T-helper 2 cell treated with Interferon-gamma antibody and Interleukin-4, amounts not matched to agents 5 μg/mL and 100 μg/mL, for 36 hours (primary cell): ENCODE measurements at regions not wholly inside any gene's neighbourhood (a gene's known extent, or its start where the extent isn't known, plus 50 kb on each side); places are given as distances from the start of the nearest gene placed in this dataset.

Experiments
- DNase-seq: peaks from one replicate; pipeline ENCODE4 v3.0.0; 2021; ENCODE audit warnings: low spot score
- H3K27ac Mint-ChIP-seq: one replicate; pipeline ENCODE4 v1.8.0; 2021; ENCODE audit warnings: mild to moderate bottlenecking, mixed read lengths
- H3K27me3 Mint-ChIP-seq: one replicate; pipeline ENCODE4 v1.8.0; 2021; ENCODE audit warnings: low read depth, mixed read lengths
- H3K36me3 Mint-ChIP-seq: one replicate; pipeline ENCODE4 v1.8.0; 2021; ENCODE audit warnings: low read depth, mixed read lengths
- H3K4me1 Mint-ChIP-seq: one replicate; pipeline ENCODE4 v1.8.0; 2021; ENCODE audit warnings: low read depth, mixed read lengths
- H3K4me3 Mint-ChIP-seq: one replicate; pipeline ENCODE4 v1.8.0; 2022; ENCODE audit warnings: mild to moderate bottlenecking, moderate library complexity, mixed read lengths
- H3K9me3 Mint-ChIP-seq: one replicate; pipeline ENCODE4 v1.8.0; 2021; ENCODE audit warnings: mixed read lengths

DNA sequence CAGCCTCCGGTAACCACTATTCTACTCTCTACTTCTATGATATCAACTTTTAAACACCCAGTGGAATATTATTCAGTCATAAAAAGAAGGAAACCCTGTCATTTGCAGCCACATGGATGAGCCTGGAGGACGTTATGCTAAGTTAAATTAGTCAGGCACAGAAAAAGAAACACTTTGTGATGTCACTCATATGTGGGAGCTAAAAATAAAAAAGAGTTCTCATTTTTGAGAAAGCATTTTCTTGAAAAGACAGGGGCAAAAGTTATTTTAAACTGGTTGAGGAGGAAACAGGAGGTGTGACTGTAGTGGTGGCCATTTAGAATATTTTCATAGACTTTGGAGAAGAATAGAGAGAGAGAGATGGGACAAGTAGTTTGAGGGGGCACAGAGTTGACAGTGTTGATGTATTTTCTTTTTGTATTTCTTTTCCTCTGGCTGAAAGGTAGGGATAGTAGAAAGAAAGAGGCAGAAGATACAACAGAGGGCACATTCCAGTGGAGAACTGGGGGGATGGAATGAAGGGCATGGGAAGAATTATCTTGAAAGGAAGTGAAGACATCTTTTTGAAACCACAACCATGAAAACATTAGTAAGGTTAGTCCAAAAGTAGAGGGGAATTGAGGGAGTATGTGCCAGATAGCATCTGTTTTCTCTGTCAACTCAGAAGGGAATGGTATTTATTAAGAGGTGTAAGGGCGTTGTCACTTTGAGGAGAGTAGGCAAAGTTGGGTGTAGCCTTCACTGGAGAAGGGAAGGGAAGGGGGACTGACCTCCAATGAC, 181.3 kb upstream of the GMDS start:
- H3K27me3 Mint-ChIP-seq: no peaks in the 10 kb centered on the region
- no peaks in the 10 kb centered on the region for H3K4me1 Mint-ChIP-seq
- DNase-seq: no peak
- no peak overlapping the region for H3K4me3 Mint-ChIP-seq
- no peak overlapping the region for H3K27ac Mint-ChIP-seq
- H3K36me3 Mint-ChIP-seq: no peaks in the 10 kb centered on the region
- no peaks in the 10 kb centered on the region for H3K9me3 Mint-ChIP-seq

DNA sequence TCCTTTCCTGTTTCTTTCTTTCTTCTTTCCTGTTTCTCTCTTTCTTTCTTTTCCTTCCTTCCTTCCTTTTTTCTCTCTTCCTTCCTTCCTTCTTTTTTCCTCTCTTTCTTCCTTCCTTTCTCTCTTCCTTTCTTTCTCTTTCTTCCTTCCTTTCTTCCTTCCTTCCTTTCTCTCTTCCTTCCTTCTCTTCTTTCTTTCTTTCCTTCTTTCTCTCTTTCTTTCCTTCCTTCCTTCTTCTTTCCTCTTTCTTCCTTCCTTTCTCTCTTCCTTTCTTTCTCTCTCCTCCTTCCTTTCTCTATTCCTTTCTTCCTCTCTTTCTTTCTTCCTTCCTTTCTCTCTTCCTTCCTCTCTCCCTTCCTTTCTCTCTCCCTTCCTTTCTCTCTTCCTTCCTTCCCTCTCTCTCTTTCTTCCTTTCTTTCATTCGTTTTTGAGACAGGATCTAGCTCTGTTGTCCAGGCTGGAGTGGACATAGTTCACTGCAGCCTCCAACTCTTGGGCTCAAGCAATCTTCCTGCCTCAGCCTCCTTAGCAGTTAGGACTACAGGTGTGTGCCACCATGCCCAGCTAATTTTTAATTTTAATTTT, 170.8 kb upstream of the GMDS start:
- H3K9me3 Mint-ChIP-seq: no peaks in the 10 kb centered on the region
- no peak overlapping the region for H3K4me3 Mint-ChIP-seq
- no peaks in the 10 kb centered on the region for H3K4me1 Mint-ChIP-seq
- H3K36me3 Mint-ChIP-seq: no peaks in the 10 kb centered on the region
- no peak for DNase-seq
- H3K27me3 Mint-ChIP-seq: no peaks in the 10 kb centered on the region
- H3K27ac Mint-ChIP-seq: no peak overlapping the region

DNA sequence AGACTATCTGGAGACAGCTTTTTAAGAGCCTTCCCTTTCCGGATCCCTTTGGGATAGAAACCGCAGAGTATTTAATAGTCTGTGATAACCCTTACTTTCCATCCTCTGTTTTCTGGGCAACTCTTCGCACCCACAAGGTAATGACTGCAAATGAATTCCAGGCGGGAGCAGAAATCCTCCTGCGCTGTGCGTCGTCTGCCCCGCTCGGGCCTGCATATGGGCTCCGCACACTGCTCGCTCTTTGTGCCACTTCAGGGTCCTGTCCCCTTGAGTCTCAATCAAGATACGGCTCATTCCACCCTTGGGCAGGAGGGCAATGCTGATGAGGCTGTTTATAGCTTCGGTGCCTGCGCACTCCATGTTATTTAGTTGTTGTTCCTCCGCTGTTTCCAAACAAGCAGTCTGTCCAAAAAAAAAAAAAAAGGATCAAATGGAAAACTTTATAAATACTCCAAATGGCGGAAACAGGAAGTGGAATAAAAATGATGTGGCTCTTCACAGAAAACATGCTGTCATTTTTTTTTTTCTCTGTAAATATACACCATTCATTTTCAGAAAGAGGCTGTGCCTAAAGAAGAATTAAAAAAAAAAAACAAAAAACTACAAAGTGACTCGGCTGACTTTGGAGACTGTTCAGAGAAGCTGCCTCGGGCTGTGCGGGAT, 169.6 kb upstream of the GMDS start:
- Mint-ChIP-seq H3K4me3 (no peak overlapping the region), H3K36me3 (no peaks in the 10 kb centered on the region), H3K4me1 (no peaks in the 10 kb centered on the region), H3K9me3 (no peaks in the 10 kb centered on the region), H3K27me3 (no peaks in the 10 kb centered on the region), H3K27ac (no peak overlapping the region)
- DNase-seq: no peak

DNA sequence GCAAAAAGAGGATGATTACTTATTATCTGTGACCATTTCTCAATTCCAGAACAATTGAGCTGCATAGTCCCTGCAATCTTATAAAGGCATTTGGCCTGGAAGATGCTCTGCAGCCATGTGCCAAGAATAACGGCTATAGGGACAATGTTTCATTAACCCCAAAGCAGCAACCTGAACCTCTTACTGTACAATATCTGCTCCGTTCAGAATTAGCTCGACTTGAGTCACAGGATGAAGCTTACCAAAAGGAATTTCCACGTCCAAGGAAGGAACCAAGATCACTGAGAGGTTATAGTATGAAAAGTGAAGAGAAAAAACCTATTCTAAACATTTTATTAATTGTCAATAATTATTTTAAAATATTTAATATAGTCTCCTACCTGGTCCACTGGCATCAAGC, 167.3 kb upstream of the GMDS start:
- H3K27ac Mint-ChIP-seq: no peak overlapping the region
- no peak overlapping the region for H3K4me3 Mint-ChIP-seq
- no peak for DNase-seq
- H3K27me3 Mint-ChIP-seq: no peaks in the 10 kb centered on the region
- no peaks in the 10 kb centered on the region for H3K36me3 Mint-ChIP-seq
- H3K4me1 Mint-ChIP-seq: no peaks in the 10 kb centered on the region
- no peaks in the 10 kb centered on the region for H3K9me3 Mint-ChIP-seq

DNA sequence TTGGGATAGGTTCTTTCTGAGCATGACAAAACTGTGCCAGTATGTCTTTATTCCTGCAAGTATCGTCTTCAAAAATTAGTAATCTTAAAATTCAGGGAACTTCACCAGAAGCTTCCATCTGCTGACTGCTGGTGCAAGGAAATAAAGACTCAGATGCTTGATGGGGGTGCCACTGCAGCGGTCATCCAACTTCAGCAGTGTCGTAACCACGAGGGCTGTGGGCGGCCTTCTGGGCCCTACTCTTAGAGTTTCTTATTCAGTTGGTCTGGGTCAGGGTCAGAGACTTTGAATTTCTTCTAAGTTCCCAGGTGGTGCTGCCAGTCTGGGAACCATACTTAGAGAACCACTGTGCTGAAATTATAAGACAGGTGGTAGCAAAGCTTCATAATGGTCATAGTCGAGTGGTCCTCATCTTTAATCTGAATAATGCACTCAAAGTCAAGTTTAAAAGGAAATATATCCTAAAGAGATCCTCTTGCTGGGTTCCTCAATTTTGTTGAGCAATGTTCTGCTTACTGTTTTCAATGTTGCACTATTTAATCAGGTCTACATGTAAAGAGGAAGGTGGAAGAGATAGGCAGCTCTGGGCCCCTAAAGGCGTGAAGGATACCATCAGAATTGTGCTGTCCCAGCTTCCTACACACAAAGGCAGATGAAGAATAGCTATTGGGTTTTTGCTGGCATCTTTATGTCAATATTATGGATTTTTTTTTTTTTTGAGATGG, 165.4 kb upstream of the GMDS start:
- no peak overlapping the region for H3K4me3 Mint-ChIP-seq
- no peaks in the 10 kb centered on the region for H3K4me1 Mint-ChIP-seq
- H3K9me3 Mint-ChIP-seq: no peaks in the 10 kb centered on the region
- no peak overlapping the region for H3K27ac Mint-ChIP-seq
- no peaks in the 10 kb centered on the region for H3K27me3 Mint-ChIP-seq
- no peak for DNase-seq
- H3K36me3 Mint-ChIP-seq: no peaks in the 10 kb centered on the region

DNA sequence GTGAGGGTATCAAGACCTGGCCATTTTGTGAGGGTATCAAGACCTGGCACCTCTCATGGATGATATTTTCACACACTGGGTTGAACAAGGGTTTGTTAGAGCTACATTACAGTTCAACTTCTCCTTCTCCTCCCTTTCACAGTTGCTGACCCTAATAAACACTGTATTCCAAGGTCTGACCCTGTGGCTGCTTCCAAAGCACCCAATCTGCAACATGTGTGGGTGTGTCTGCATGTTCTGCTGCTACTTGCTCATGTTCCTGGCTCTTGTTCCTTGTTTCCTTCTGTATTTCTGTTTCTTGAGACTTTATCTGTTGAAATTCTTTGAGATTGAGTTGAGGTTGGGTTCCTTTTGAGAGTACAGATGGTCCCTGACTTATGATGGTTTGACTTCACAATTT, 162.1 kb upstream of the GMDS start:
- no peak overlapping the region for H3K4me3 Mint-ChIP-seq
- no peaks in the 10 kb centered on the region for H3K36me3 Mint-ChIP-seq
- H3K4me1 Mint-ChIP-seq: no peaks in the 10 kb centered on the region
- no peaks in the 10 kb centered on the region for H3K27me3 Mint-ChIP-seq
- no peak for DNase-seq
- no peaks in the 10 kb centered on the region for H3K9me3 Mint-ChIP-seq
- no peak overlapping the region for H3K27ac Mint-ChIP-seq

DNA sequence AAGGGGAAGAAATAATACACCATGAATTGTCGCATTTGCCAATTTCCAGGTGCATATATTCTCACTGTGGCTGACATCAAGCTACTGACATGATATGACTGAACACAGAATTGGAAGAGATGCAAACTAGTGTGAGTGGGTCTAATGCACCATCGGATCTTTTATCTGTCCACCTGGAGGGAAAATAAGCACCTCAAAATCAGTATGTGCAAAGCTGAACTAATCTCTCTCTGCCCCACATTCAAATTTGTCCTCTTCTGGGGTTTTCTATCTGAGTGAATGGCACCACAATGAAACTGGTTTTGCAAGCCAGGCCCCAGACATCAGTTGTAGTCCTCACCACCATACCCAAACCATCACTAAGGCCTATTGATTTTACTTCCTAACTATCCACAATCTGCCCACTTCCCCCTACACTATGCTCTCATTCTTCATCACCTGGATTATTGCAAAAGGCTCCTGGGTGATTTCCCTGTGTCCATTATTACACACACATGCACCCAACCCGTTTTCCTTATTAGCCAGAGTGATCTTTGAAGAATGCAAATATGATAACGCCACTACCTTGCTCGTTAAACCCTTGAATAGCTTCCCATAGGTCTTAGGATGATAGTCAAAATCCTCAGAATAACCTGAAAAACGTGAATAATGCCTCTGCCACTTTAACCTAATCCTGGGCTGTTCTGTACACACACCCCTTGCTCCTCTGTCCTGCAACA, 159.0 kb upstream of the GMDS start:
- no peaks in the 10 kb centered on the region for H3K4me1 Mint-ChIP-seq
- H3K27me3 Mint-ChIP-seq: peaks cover 3% of the 10 kb centered on the region
- no peaks in the 10 kb centered on the region for H3K36me3 Mint-ChIP-seq
- no peak for DNase-seq
- no peaks in the 10 kb centered on the region for H3K9me3 Mint-ChIP-seq
- H3K27ac Mint-ChIP-seq: no peak overlapping the region
- no peak overlapping the region for H3K4me3 Mint-ChIP-seq

DNA sequence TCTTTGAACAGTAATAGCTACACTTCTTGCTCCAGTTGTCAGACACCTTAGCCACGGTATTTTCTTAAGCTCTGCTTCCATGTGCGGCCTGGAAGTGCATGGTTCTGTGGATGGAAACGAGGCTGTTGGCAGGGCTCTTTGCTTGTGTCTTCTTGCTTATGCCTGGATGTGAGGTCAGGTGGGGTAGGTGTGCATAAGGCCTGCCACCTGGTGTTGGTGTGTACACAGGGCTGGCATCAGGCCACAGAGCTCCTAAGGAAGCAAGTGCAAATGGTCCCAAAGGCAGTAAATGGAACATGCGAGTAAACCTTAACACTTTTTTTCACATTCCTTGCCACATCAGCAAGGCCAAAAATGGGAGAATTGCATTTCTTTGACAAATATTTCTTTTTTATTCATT, 158.1 kb upstream of the GMDS start:
- H3K27me3 Mint-ChIP-seq: peaks cover 3% of the 10 kb centered on the region
- no peaks in the 10 kb centered on the region for H3K9me3 Mint-ChIP-seq
- H3K4me3 Mint-ChIP-seq: no peak overlapping the region
- no peaks in the 10 kb centered on the region for H3K4me1 Mint-ChIP-seq
- no peaks in the 10 kb centered on the region for H3K36me3 Mint-ChIP-seq
- H3K27ac Mint-ChIP-seq: no peak overlapping the region
- no peak for DNase-seq

DNA sequence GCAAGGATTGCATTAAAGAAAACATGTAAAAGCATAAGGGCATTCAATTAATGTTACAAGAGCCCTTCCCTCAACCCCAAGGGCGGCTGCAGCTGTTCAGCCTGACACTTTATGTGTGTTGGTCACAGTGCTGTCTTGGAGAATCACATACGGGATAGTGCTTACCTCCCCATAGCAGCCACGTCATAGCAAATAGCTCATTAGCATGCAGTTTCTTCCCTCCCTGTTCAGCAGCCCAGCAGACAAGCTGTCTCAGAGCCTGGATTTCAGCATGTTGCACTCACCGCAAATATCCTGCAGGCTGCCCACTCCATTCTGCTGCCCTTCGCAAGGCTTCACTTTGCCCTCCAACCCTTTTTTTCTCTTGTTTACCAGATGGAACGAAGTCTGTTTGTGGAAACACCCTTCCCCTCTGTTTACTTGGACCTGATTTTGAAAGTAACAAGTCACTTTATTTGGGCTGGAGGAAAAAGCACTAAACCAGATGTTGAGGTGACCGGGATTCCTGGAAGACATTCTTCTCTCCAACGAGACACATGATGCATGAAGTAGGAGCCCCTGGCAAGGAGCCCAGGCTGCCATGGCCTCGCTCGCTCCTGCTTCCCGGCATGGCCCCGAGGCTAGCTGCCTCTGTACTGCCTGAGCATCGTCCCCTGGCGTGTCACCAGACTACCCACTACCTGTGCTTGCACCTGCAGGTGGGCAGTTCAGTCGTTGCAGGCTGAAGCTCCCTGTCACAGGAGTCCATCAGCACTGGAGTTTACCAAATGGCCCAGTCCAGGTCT, 151.6 kb upstream of the GMDS start:
- no peaks in the 10 kb centered on the region for H3K36me3 Mint-ChIP-seq
- DNase-seq: no peak
- no peak overlapping the region for H3K27ac Mint-ChIP-seq
- no peaks in the 10 kb centered on the region for H3K9me3 Mint-ChIP-seq
- H3K27me3 Mint-ChIP-seq: peaks cover 5% of the 10 kb centered on the region
- H3K4me1 Mint-ChIP-seq: no peaks in the 10 kb centered on the region
- H3K4me3 Mint-ChIP-seq: no peak overlapping the region

DNA sequence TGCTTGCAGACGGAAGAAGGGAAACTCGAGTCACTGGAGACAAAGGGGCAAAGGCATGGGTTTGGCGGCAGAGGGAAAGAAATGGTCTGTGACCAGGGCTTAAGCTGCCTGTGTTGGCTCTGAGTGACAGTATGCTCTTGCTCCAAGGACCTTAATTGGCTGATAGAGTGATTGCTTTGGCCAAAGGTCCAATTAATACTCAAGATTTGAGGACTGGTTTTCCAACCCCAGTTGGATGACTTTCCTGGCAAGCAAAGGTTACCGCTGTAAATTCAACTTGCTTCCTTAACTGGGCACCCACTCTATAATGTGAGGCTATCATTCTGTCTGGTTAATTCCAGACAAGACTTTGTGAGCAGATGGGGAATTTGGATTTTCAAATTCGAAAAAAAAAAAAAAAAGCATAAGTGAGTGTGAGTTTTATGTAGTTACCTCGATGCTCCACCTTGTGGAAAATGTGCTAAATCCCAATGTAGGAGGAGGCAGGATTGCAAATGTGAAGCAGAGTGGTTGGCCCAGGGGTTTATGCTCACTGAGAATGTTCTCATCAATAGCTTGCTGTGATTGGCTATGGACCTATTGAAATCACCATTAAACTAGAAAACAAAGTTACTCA, 150.7 kb upstream of the GMDS start:
- H3K36me3 Mint-ChIP-seq: no peaks in the 10 kb centered on the region
- H3K4me1 Mint-ChIP-seq: no peaks in the 10 kb centered on the region
- DNase-seq: no peak
- H3K27me3 Mint-ChIP-seq: peaks cover 5% of the 10 kb centered on the region
- H3K4me3 Mint-ChIP-seq: no peak overlapping the region
- no peaks in the 10 kb centered on the region for H3K9me3 Mint-ChIP-seq
- no peak overlapping the region for H3K27ac Mint-ChIP-seq

DNA sequence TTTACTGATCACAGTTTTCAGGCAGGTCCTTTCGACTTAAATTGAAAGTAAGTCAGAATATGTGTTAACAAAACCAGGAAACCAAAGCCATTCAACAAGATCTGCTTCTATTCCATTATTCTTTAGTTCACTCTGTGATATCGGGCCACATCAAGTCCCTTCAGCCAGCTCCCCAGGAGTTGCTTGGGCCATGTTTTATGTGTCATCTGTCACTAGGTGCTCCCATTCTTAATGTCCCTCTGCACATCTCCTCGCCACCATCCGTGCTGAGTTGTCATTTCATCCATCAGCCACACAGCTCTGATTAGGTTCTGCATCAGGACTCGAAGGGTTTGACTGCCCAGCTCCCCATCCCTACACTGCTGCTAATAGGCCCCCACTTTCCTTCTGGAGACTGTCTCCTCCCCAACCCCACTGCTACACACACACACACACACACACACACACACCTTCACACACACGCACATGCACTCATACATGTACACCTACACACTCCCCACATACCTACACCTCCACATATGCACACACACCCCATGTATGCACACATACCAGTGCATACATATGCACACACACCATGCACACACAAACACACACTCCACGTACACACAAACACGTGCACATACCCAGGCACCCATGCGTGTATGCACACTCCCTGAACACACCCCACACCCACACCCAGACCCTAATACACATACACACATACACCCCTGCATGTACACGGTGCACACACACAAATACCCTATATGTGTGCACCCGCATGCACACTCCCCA, 143.3 kb upstream of the GMDS start:
- H3K4me3 Mint-ChIP-seq: no peak overlapping the region
- no peak for DNase-seq
- H3K27me3 Mint-ChIP-seq: no peaks in the 10 kb centered on the region
- no peaks in the 10 kb centered on the region for H3K4me1 Mint-ChIP-seq
- H3K9me3 Mint-ChIP-seq: no peaks in the 10 kb centered on the region
- no peak overlapping the region for H3K27ac Mint-ChIP-seq
- no peaks in the 10 kb centered on the region for H3K36me3 Mint-ChIP-seq

DNA sequence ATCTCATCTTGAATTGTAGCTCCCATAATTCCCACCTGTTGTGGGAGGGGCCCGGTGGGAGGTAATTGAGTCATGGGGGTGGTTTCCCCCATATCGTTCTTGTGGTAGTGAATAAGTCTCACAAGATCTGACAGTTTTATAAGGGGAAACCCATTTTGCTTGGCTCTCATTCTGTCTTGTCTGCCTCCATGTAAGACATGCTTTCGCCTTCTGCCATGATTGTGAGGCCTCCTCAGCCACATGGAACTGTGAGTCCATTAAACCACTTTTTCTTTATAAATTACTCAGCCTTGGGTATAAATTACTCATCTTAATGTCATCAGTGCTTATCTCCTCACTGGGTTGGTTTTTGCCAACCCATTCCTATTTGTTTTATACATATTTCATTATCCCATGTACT, 142.0 kb upstream of the GMDS start:
- Mint-ChIP-seq H3K27ac (no peak overlapping the region), H3K9me3 (no peaks in the 10 kb centered on the region), H3K27me3 (no peaks in the 10 kb centered on the region), H3K4me3 (no peak overlapping the region), H3K36me3 (no peaks in the 10 kb centered on the region), H3K4me1 (no peaks in the 10 kb centered on the region)
- peak; percentile 18 for DNase-seq
